ENCODE measurements at regions not wholly inside any gene's neighbourhood (a gene's known extent, or its start where the extent isn't known, plus 50 kb on each side); places are given as distances from the start of the nearest gene placed in this dataset.

- ChIA-PET CTCF (no interaction called here), POLR2A (no interaction called here)
- TF ChIP-seq CTCF (IDR thresholded peaks at IDR 0.05; ENCODE audit: control extremely low read depth, extremely low read depth, low read depth, missing control alignments): no peak
These were observed 110.3 kb upstream of the WNT4 start for GRCh38 chr1:22253012-22253790.

DNA sequence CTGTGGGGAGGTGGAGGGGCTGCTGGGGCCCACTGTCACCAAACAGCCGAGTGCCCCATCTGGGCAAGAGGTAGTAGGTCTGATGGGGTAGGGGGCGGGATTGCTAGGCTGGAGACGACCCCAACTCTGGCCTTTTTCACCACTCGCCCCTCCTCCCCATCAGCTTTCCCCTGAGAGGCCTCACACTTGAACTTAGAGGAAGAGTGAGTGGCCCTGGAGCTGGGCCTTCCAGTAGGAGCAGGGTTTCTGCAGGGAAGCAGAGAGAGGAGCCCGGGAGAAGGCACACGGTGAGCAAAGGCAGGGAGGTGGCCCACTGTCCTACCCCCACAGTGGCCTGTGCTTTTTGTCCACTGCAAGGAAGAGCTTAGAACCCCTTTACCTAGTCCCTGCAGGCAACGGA is 111.9 kb upstream of the WNT4 start:
- ChIA-PET CTCF (interaction anchor here (1.5 kb wide), 2 partner anchors 21 to 124 kb away, joined by 4 to 5 read pairs; no protein-coding TSS in a partner anchor), POLR2A (no interaction called here)
- TF ChIP-seq CTCF (IDR thresholded peaks at IDR 0.05; ENCODE audit: control extremely low read depth, extremely low read depth, low read depth, missing control alignments): no peak
- DNase-seq (ENCODE audit: extremely low spot score): no peak

More at GRCh38 chr1:22253012-22253790, 110.3 kb upstream of the WNT4 start:
- no peak for DNase-seq (ENCODE audit: extremely low spot score)

GRCh38 chr1:22255341-22256212 is 112.7 kb upstream of the WNT4 start:
- ChIA-PET POLR2A (no interaction called here), CTCF (interaction anchor here (1.5 kb wide), 2 partner anchors 20 to 125 kb away, joined by 4 to 5 read pairs; no protein-coding TSS in a partner anchor)
- DNase-seq (ENCODE audit: extremely low spot score): no peak
- TF ChIP-seq CTCF (IDR thresholded peaks at IDR 0.05; ENCODE audit: control extremely low read depth, extremely low read depth, low read depth, missing control alignments): no peak

DNA sequence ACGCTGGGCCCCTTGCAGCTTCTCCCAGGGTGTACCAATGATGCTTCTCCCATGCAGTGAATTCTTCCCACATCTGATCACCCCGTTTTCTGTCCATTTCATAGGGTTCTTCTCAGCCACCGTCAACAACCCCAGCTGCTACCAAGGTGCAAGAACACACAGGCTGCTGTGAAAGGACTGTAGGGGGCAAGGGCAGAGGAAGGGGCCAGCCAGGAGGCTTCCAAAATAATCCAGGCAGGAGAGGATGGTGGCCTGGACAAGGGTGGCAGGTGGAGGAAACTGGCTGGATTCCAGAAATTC is 113.3 kb upstream of the WNT4 start:
- CTCF ChIA-PET: interaction anchor here (1.5 kb wide), 2 partner anchors 19 to 125 kb away, joined by 4 to 5 read pairs; no protein-coding TSS in a partner anchor
- no peak for TF ChIP-seq CTCF (IDR thresholded peaks at IDR 0.05; ENCODE audit: control extremely low read depth, extremely low read depth, low read depth, missing control alignments)
- no peak for DNase-seq (ENCODE audit: extremely low spot score)
- POLR2A ChIA-PET: no interaction called here

DNA sequence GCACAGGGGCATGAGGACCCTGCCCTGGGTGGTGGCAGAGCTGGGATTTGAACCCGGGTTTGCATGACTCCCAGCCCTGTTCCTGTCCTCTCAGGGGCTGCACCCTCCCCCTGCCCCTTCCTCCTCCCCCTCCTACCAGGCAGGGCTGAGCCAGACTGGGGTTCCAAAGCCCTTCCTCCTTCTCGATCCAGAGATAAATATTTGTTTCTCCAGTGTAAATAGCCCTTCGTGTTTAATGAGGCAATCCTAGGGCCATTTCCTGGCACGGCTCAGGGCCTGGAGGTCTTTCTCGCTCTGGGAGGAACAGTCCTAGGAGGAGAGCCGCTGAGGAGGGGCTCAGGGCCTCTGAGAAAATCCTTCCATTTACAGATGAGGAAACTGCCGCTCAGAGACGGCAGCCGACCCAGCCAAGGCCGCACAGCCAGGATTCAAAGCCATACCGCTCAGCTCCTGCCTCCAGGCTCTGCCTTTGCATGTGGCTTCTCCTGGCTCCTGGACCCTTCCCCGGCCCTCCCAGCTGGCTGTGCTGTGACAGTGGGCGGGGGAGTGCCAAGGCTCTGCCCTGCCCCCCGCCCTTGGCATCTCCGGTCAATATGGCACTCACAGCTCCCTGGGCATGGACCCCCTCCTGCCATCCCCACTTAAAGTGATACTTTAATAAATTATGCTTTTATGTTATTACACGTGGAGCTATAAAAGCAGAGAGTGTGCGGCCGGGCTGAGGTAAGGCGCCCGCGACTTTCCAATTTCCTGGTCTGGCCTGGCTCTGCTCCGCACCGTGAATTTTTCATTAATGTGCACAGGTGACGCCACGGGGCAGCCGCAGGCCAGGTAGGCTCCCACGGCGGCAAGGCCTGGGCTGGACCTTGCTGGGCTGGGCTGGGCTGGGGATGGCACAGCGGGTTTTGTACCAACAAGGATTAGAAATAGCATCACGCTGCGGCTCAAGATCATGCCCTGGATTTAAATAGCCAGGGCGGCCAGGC is 114.7 kb upstream of the WNT4 start:
- POLR2A ChIA-PET: no interaction called here
- no peak for TF ChIP-seq CTCF (IDR thresholded peaks at IDR 0.05; ENCODE audit: control extremely low read depth, extremely low read depth, low read depth, missing control alignments)
- CTCF ChIA-PET: no interaction called here
- no peak for DNase-seq (ENCODE audit: extremely low spot score)

GRCh38 chr1:22258698-22259097 is 115.8 kb upstream of the WNT4 start:
- DNase-seq (ENCODE audit: extremely low spot score): no peak
- ChIA-PET POLR2A (no interaction called here), CTCF (interaction anchor here (1.3 kb wide), 1 partner anchor 10 kb away, joined by 4 read pairs; no protein-coding TSS in a partner anchor)

More at GRCh38 chr1:22258698-22259097, 115.8 kb upstream of the WNT4 start:
- no peak for TF ChIP-seq CTCF (IDR thresholded peaks at IDR 0.05; ENCODE audit: control extremely low read depth, extremely low read depth, low read depth, missing control alignments)

Measured in GM10248 (cell line).